ENCODE measurements at regions not wholly inside any gene's neighbourhood (a gene's known extent, or its start where the extent isn't known, plus 50 kb on each side); places are given as distances from the start of the nearest gene placed in this dataset.
"Not testable (repeated sequence)": the region's sequence is repeated elsewhere in the genome, so short reads cannot be mapped to it uniquely, and the experiment has no call there.

- DNase-seq (ENCODE audit: low spot score): no peak
These were observed 1341.2 kb downstream of the PLA2G4A start for GRCh38 chr1:188169971-188170370.

- DNase-seq (ENCODE audit: low spot score): no peak
These were observed 1341.7 kb downstream of the PLA2G4A start for GRCh38 chr1:188170411-188170810.

- no peak for DNase-seq (ENCODE audit: low spot score)
These were observed 1342.2 kb downstream of the PLA2G4A start for GRCh38 chr1:188170935-188171334.

GRCh38 chr1:188182063-188182462 lies 1353.3 kb downstream of the PLA2G4A start:
- DNase-seq (ENCODE audit: low spot score): not testable (repeated sequence)

GRCh38 chr1:188188317-188188716 lies 1359.6 kb downstream of the PLA2G4A start:
- no peak for DNase-seq (ENCODE audit: low spot score)

- no peak for DNase-seq (ENCODE audit: low spot score)
These were observed 1366.2 kb downstream of the PLA2G4A start for GRCh38 chr1:188194916-188195315.

- no peak for DNase-seq (ENCODE audit: low spot score)
These were observed 1389.5 kb downstream of the PLA2G4A start for GRCh38 chr1:188218289-188218688.

GRCh38 chr1:188220051-188220450 lies 1391.3 kb downstream of the PLA2G4A start:
- no peak for DNase-seq (ENCODE audit: low spot score)

- DNase-seq (ENCODE audit: low spot score): no peak
These were observed 1395.5 kb downstream of the PLA2G4A start for GRCh38 chr1:188224263-188224662.

- no peak for DNase-seq (ENCODE audit: low spot score)
These were observed 1397.2 kb downstream of the PLA2G4A start for GRCh38 chr1:188225975-188226374.

- no peak for DNase-seq (ENCODE audit: low spot score)
These were observed 1399.9 kb downstream of the PLA2G4A start for GRCh38 chr1:188228623-188229022.

GRCh38 chr1:188237573-188238348 lies 1409.0 kb downstream of the PLA2G4A start:
- DNase-seq (ENCODE audit: low spot score): no peak

- DNase-seq (ENCODE audit: low spot score): no peak
These were observed 1412.1 kb downstream of the PLA2G4A start for GRCh38 chr1:188240772-188241406.

GRCh38 chr1:188241629-188242028 lies 1412.9 kb downstream of the PLA2G4A start:
- DNase-seq (ENCODE audit: low spot score): no peak

GRCh38 chr1:188243456-188243855 lies 1414.7 kb downstream of the PLA2G4A start:
- DNase-seq (ENCODE audit: low spot score): no peak

- no peak for DNase-seq (ENCODE audit: low spot score)
These were observed 1415.9 kb downstream of the PLA2G4A start for GRCh38 chr1:188244681-188245080.

- no peak for DNase-seq (ENCODE audit: low spot score)
These were observed 1418.5 kb downstream of the PLA2G4A start for GRCh38 chr1:188247255-188247654.

- no peak for DNase-seq (ENCODE audit: low spot score)
These were observed 1421.1 kb downstream of the PLA2G4A start for GRCh38 chr1:188249811-188250210.

- DNase-seq (ENCODE audit: low spot score): no peak
These were observed 1422.3 kb downstream of the PLA2G4A start for GRCh38 chr1:188251036-188251435.

- no peak for DNase-seq (ENCODE audit: low spot score)
These were observed 1433.1 kb downstream of the PLA2G4A start for GRCh38 chr1:188261849-188262248.

- DNase-seq (ENCODE audit: low spot score): no peak
These were observed 1441.2 kb downstream of the PLA2G4A start for GRCh38 chr1:188269956-188270355.

GRCh38 chr1:188270497-188270896 lies 1441.7 kb downstream of the PLA2G4A start:
- DNase-seq (ENCODE audit: low spot score): no peak

- DNase-seq (ENCODE audit: low spot score): no peak
These were observed 1449.0 kb downstream of the PLA2G4A start for GRCh38 chr1:188277771-188278170.

GRCh38 chr1:188281921-188282320 lies 1453.2 kb downstream of the PLA2G4A start:
- no peak for DNase-seq (ENCODE audit: low spot score)
